ENCODE measurements at regions not wholly inside any gene's neighbourhood (a gene's known extent, or its start where the extent isn't known, plus 50 kb on each side); places are given as distances from the start of the nearest gene placed in this dataset.

DNA sequence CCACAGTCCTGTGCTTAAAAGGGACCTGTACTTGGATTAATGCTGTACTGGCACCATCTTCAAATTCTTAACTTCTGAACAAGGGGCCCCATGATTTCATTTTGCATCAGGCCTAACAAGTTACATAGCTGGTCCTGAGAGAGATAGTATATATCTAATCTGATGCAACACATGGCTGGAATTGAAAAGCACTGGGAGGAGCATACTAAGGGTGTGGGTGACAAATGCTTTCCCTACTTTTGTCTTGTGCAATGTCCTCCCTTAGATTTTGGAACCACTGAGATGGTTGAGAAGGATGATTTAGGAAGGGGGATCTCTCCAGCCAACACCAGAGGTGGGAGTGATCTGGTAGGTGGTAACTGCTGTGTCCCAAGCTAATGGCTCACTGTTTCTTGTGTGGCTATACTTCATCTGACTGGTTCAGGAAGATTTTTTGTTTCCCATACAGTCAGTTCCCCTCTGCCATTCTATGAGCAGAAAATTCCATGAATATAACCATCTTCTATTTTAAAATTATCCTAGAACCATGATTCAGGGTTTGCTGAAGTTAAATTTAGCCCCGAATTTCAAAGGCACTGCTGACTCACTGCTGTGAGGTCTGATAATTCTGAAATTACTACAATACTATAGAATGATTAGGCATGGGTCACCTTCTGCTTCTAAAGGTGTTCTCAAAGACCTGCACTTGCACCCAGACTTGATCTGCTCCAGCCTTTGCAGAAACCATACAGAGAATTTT is 108.3 kb upstream of the NCKAP5 start:
- Mint-ChIP-seq H3K36me3 (ENCODE audit: insufficient read depth) (no peaks in the 10 kb centered on the region), H3K4me3 (no peak overlapping the region), H3K27me3 (ENCODE audit: low read depth) (peaks cover 7% of the 10 kb centered on the region), H3K4me1 (ENCODE audit: low read depth) (no peaks in the 10 kb centered on the region), H3K9me3 (no peaks in the 10 kb centered on the region)
- DNase-seq = no peak
- no peak for ATAC-seq

DNA sequence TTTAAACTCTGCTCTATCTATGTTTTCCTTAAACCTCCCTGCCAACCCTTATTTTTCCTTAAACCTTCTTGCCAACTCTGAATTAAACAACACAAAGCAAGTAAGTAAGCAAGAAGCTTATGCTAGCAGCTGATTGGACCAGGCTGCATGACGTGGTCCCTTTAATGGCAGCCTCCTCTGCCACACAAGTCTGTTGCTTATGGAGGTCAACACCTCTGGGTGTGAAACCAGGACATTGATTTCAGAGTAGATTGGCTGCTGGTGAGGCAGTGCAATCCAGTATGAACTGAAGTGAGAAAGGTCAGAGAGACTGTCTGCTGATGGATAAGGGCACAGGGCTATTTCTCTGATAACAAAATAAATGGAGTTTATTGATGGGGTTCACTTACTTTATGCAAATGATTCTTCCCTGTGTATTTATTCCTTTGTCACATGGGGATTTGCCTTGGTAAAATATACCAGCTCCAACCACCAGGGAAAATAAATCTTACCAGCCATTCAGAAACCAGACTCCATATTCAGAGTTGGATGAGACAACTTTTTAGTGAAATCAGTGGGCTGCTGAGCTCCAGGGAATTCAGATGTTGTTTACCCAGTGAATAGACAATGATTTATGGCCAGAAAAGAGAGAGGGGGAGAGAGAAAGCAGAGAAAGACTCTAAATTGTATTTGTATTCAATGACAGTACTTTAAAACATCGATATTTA is 112.2 kb upstream of the NCKAP5 start:
- H3K4me3 Mint-ChIP-seq = no peak overlapping the region
- no peaks in the 10 kb centered on the region for H3K36me3 Mint-ChIP-seq (ENCODE audit: insufficient read depth)
- H3K9me3 Mint-ChIP-seq = no peaks in the 10 kb centered on the region
- ATAC-seq = no peak
- no peaks in the 10 kb centered on the region for H3K4me1 Mint-ChIP-seq (ENCODE audit: low read depth)
- H3K27me3 Mint-ChIP-seq (ENCODE audit: low read depth) = peaks cover 2% of the 10 kb centered on the region
- no peak for DNase-seq

DNA sequence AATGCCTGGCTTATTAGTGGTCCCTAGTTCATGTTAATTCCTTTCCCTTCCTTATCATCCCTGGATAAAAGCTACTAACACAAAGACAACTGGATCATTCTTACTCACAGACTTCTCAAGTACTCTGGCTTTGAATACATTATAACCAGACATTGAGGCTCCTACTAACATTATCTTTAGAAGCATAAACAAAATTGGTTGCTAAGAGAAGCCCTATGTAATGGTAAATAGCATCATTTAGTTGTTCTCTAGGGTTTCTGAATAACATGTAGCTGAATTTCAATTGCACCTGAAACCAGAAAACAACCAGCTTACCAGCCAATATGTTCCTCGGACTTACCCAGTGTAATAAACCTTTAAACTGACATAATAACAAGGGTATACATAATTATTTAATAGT is 114.1 kb upstream of the NCKAP5 start:
- Mint-ChIP-seq H3K4me3 (no peak overlapping the region), H3K27me3 (ENCODE audit: low read depth) (no peaks in the 10 kb centered on the region), H3K4me1 (ENCODE audit: low read depth) (no peaks in the 10 kb centered on the region), H3K36me3 (ENCODE audit: insufficient read depth) (no peaks in the 10 kb centered on the region), H3K9me3 (no peaks in the 10 kb centered on the region)
- no peak for DNase-seq
- no peak for ATAC-seq

DNA sequence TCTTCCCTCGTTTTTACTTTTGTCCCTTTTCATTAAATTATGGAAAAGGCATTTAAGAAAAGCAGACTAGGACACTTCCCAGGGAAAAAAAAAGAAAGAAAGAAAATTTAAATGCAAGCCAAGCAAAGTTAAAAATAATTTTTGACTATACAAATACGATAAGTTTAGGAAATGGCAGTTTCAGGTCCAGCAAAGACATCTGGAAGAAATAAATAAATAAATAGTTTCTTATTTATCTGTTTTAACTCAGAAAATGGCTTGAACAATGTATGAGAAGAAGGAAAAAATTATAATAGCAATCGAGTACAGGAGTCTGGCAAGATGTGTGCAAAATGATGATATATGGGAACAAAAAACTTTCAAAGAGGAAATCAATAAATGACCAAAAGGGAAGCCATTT is 114.6 kb upstream of the NCKAP5 start:
- Mint-ChIP-seq H3K27me3 (ENCODE audit: low read depth) (no peaks in the 10 kb centered on the region), H3K4me3 (no peak overlapping the region), H3K4me1 (ENCODE audit: low read depth) (no peaks in the 10 kb centered on the region)

DNA sequence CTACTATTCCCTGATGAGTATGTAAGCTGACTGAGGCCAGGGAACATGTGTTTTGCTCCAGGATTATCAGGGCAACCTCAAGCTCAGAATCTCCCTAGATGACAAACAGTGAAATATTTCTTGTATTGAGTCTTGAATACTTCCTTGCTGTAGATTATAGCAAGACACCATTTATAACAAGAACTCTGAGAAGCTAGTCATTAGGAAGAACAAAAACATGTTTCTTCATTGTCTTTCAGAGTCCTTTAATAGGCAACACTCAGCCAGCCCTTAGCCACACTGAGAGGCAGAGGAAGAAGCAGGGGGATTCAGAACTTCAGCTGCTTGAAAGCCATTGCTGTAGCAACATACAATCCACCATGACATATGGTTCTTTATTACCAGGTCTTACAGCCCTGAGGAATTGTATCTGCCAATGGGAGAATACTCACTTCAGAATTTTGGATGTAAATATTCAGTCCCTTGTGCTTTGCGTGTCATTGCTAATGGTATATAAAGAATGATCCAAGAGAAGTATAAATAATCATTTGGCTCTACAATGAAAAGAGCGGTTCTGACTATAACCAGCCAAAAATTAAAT is 117.5 kb upstream of the NCKAP5 start:
- peaks cover 2% of the 10 kb centered on the region for H3K27me3 Mint-ChIP-seq (ENCODE audit: low read depth)
- H3K4me1 Mint-ChIP-seq (ENCODE audit: low read depth) = no peaks in the 10 kb centered on the region
- ATAC-seq = no peak
- H3K36me3 Mint-ChIP-seq (ENCODE audit: insufficient read depth) = no peaks in the 10 kb centered on the region
- no peak for DNase-seq
- no peak overlapping the region for H3K4me3 Mint-ChIP-seq
- peaks cover 3% of the 10 kb centered on the region for H3K9me3 Mint-ChIP-seq

More for the DNA sequence above, 114.6 kb upstream of the NCKAP5 start:
- Mint-ChIP-seq H3K36me3 (ENCODE audit: insufficient read depth) (no peaks in the 10 kb centered on the region), H3K9me3 (peaks cover 3% of the 10 kb centered on the region)
- ATAC-seq = no peak
- no peak for DNase-seq

DNA sequence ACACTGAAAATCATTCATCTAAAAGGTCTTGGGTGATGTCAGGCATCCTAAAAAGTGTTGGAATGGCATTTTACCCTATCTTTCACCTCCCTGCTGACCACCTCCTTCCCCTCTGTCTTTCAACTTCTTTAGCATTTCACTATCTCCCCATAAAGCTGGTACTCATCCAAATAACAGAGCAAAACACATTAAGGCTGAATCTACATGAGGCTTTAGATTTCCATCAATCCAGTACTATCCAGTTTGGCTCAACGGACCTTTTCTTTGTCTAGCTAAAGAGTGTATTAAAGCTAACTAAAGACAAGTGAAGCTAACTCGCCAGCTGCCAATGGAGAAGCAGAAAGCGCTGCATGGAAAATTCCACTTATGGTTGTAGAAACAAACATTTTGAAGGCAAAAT is 122.5 kb upstream of the NCKAP5 start:
- DNase-seq (no peak), ATAC-seq (no peak)
- H3K36me3 Mint-ChIP-seq (ENCODE audit: insufficient read depth) = no peaks in the 10 kb centered on the region
- H3K4me1 Mint-ChIP-seq (ENCODE audit: low read depth) = no peaks in the 10 kb centered on the region
- H3K4me3 Mint-ChIP-seq = no peak overlapping the region
- peaks cover 2% of the 10 kb centered on the region for H3K27me3 Mint-ChIP-seq (ENCODE audit: low read depth)
- peaks cover 3% of the 10 kb centered on the region for H3K9me3 Mint-ChIP-seq

DNA sequence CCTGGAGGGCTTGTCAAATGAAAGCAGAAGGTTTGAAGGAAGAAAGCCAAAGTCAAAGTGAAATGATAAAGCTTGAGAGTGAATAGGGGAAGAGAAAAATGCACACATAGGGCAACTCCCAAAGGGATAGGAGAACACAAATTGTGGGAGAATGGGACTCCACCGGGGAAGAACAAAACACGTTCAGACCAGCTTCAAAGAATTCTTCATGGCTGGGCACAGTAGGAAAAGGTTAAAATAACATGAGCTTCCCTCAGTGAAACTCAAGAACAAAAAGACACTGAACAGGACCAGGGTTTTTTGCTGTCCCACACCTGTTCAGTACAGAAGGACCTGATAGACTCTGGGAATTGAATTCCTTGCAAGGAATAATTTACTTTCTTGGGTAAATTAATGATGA is 123.1 kb upstream of the NCKAP5 start:
- H3K4me1 Mint-ChIP-seq (ENCODE audit: low read depth) = no peaks in the 10 kb centered on the region
- ATAC-seq (no peak), DNase-seq (no peak)
- no peak overlapping the region for H3K4me3 Mint-ChIP-seq
- peaks cover 2% of the 10 kb centered on the region for H3K27me3 Mint-ChIP-seq (ENCODE audit: low read depth)
- no peaks in the 10 kb centered on the region for H3K36me3 Mint-ChIP-seq (ENCODE audit: insufficient read depth)
- peaks cover 3% of the 10 kb centered on the region for H3K9me3 Mint-ChIP-seq

DNA sequence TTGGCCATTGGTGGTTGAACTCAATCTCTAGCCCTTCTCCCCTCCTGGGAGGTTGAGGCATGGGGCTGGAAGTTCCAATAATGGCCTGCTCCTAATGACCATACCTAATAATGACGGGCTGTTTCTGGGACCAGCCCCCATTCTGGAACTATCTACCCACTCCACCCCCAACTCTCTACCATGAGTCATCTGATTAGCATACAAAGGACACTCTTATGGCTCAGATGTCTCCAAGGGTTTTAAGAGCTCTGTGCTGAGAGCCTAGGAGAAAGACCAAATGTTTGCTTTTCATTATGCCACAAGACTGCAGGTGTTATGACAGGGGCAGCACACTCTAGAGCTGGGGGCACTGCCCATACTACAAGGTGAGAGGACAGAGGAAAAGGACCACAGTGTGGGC is 137.0 kb upstream of the NCKAP5 start:
- H3K36me3 Mint-ChIP-seq (ENCODE audit: insufficient read depth) = no peaks in the 10 kb centered on the region

DNA sequence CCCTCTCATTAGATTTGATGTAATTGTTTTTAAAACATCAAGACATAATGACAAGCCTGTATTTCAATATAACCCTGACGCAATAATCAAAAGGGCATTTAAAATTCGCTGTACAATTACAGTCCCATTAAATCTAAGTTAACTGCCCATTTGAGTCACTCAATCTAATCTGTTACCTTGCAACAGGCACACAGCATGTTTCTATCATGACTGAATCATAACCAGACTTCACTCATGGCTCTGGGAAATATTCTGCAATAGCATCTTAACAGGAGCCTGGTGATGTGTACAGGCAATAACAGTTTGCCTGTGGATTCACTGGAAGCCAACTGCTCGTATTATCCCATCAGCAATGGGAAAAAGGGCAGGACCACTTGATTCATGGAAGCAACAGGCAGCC is 142.3 kb upstream of the NCKAP5 start:
- peaks cover 3% of the 10 kb centered on the region for H3K9me3 Mint-ChIP-seq

More for the DNA sequence above, 137.0 kb upstream of the NCKAP5 start:
- no peaks in the 10 kb centered on the region for H3K4me1 Mint-ChIP-seq (ENCODE audit: low read depth)
- no peaks in the 10 kb centered on the region for H3K9me3 Mint-ChIP-seq
- no peaks in the 10 kb centered on the region for H3K27me3 Mint-ChIP-seq (ENCODE audit: low read depth)
- H3K4me3 Mint-ChIP-seq = no peak overlapping the region
- no peak for ATAC-seq
- DNase-seq = no peak

DNA sequence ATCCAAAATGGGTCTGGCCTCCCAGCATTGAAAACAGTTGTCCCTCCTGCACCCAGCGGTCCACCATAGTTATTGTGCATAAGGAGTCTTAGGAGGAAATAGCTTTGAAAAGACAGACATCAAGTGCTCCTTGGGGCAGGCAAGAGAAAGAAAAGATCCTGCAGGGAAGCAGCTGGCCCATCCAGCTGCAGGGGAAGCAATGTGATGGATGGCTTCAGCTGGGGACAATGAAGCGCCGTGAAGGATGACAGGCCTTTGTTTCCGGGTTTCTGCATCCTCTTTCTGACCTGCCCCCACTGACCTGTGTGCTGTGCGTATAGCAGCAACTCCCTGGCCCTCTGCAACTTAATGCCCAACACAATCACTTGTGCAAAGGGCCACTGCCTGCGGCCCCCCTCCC is 142.9 kb upstream of the NCKAP5 start:
- H3K27me3 Mint-ChIP-seq (ENCODE audit: low read depth) = peaks cover 5% of the 10 kb centered on the region
- H3K9me3 Mint-ChIP-seq = peaks cover 3% of the 10 kb centered on the region
- no peaks in the 10 kb centered on the region for H3K4me1 Mint-ChIP-seq (ENCODE audit: low read depth)
- H3K4me3 Mint-ChIP-seq = no peak overlapping the region
- no peak for DNase-seq
- no peak for ATAC-seq
- no peaks in the 10 kb centered on the region for H3K36me3 Mint-ChIP-seq (ENCODE audit: insufficient read depth)

More for the DNA sequence above, 142.3 kb upstream of the NCKAP5 start:
- ATAC-seq (no peak), DNase-seq (no peak)
- peaks cover 5% of the 10 kb centered on the region for H3K27me3 Mint-ChIP-seq (ENCODE audit: low read depth)
- no peaks in the 10 kb centered on the region for H3K36me3 Mint-ChIP-seq (ENCODE audit: insufficient read depth)
- H3K4me1 Mint-ChIP-seq (ENCODE audit: low read depth) = no peaks in the 10 kb centered on the region
- H3K4me3 Mint-ChIP-seq = no peak overlapping the region

DNA sequence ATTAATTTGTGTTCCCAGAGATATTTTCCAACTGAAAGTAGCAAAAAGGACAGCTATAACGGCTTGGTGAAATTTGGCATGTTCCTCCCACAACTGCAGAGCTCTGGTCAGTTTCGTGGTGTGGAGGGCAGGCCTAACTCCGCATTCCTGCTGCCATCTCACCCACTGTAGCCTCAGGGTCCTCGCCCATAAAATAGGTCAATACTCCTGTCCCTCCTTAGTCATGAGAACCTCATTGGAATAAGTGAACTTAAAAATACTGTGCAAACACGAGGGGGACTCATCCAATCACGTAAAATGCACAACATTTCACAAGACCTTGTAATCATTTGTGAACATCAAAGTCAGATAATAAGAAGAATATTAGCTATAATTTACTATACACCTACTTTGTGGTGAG is 143.5 kb upstream of the NCKAP5 start:
- ATAC-seq (no peak), DNase-seq (no peak)
- Mint-ChIP-seq H3K9me3 (peaks cover 3% of the 10 kb centered on the region), H3K4me1 (ENCODE audit: low read depth) (no peaks in the 10 kb centered on the region), H3K36me3 (ENCODE audit: insufficient read depth) (no peaks in the 10 kb centered on the region), H3K27me3 (ENCODE audit: low read depth) (peaks cover 5% of the 10 kb centered on the region), H3K4me3 (no peak overlapping the region)

DNA sequence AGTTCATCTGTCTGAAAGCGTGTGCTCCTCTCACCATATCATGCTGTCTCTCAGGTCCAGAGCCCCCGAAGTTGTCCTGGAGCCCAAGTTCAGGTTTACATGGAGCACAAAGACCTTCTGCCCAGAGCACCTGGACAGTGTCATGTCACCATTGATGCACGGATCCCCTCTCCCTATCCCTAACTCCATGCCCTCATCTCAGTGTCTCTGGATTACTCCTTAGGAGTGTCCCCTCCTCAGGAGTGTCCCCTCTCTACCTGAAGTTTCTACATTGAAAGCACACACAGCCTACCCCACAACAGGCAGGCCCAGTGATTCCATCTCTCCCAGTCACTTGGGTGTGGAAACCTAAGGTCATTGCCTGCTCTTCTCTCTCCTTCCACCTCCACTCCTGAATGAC is 144.1 kb upstream of the NCKAP5 start:
- Mint-ChIP-seq H3K4me3 (no peak overlapping the region), H3K4me1 (ENCODE audit: low read depth) (no peaks in the 10 kb centered on the region), H3K9me3 (peaks cover 3% of the 10 kb centered on the region), H3K36me3 (ENCODE audit: insufficient read depth) (no peaks in the 10 kb centered on the region), H3K27me3 (ENCODE audit: low read depth) (peaks cover 8% of the 10 kb centered on the region)
- DNase-seq = no peak
- no peak for ATAC-seq

DNA sequence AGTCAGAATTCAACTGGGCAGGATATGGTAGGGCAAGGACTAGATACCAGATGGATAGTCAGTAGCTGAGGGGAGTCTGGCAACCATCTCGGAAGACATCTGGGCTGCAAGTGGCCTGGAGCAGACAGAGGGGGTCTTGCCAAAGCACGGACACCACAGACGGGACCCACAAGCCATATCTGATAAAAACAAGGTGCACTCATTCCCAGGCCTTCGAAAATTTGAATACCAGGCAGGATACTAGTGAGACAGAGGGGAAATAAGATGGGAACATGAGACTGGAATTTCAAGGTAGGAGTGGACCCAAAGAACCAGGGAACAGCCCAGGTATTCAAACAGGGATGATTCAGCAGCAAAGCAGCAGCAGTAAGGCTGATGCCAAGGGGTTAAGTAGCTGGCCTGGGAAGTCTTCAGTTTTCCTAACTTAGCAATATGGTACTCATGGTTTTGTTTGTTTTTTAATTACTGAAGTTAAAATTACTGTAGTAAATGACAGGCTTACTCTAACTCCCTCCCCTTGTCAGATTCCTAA is 144.9 kb upstream of the NCKAP5 start:
- H3K4me3 Mint-ChIP-seq = no peak overlapping the region
- no peaks in the 10 kb centered on the region for H3K4me1 Mint-ChIP-seq (ENCODE audit: low read depth)
- DNase-seq = no peak
- ATAC-seq = no peak
- H3K27me3 Mint-ChIP-seq (ENCODE audit: low read depth) = peaks cover 8% of the 10 kb centered on the region
- peaks cover 3% of the 10 kb centered on the region for H3K9me3 Mint-ChIP-seq
- no peaks in the 10 kb centered on the region for H3K36me3 Mint-ChIP-seq (ENCODE audit: insufficient read depth)

DNA sequence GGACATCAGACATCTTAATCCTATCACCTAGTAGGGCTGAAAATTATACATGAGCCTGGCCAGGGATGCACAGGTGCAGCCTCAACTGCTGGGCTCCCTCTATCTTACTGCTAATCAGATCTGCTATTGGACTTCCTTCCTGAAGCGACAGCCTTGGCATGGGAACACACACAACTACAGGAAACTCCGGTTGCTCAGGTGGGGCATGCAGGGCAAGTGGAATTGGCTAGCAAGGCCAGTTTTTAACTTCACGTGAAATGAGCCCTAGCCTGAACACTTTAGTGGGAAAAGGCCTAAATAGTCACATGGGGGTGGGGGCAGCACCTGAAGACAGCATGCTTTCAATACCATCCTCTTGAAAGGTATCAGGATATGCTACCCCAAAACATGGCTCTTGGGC is 147.9 kb upstream of the NCKAP5 start:
- H3K4me3 Mint-ChIP-seq = no peak overlapping the region
- H3K27me3 Mint-ChIP-seq (ENCODE audit: low read depth) = peaks cover 8% of the 10 kb centered on the region
- no peaks in the 10 kb centered on the region for H3K36me3 Mint-ChIP-seq (ENCODE audit: insufficient read depth)
- ATAC-seq = no peak
- no peak for DNase-seq
- peaks cover 3% of the 10 kb centered on the region for H3K9me3 Mint-ChIP-seq
- no peaks in the 10 kb centered on the region for H3K4me1 Mint-ChIP-seq (ENCODE audit: low read depth)

DNA sequence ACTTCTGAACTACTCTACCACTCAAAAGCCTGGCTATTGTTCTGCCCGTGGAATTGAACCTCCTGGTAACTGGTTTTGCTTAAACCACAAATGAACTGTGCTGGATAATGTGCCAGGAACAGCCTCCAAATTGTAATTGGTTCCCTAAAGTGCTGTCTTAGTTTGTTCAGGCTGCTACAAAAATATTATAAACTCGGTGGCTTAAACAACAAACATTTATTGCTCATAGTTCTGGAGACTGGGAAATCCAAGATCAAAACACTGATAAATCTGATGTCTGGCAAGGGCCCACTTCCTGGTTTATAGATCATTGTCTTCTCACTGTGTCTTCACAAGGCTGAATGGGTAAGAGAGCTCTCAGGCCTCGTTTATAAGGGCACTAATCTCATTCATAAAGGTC is 149.2 kb upstream of the NCKAP5 start:
- Mint-ChIP-seq H3K4me3 (no peak overlapping the region), H3K36me3 (ENCODE audit: insufficient read depth) (no peaks in the 10 kb centered on the region), H3K27me3 (ENCODE audit: low read depth) (peaks cover 6% of the 10 kb centered on the region), H3K4me1 (ENCODE audit: low read depth) (no peaks in the 10 kb centered on the region), H3K9me3 (peaks cover 3% of the 10 kb centered on the region)
- no peak for ATAC-seq
- no peak for DNase-seq

Data from activated T-cell treated with anti-CD3 and anti-CD28 coated beads, Interleukin-2, amount 50 U/mL, for 4 hours (primary cell).